Mesendoderm (in vitro differentiated cells): ENCODE measurements at regions not wholly inside any gene's neighbourhood (a gene's known extent, or its start where the extent isn't known, plus 50 kb on each side); places are given as distances from the start of the nearest gene placed in this dataset.

ENCODE experiments used
- DNase-seq: peaks from one replicate; pipeline ENCODE4 v3.0.0; 2013
- H2AK5ac ChIP-seq: 2 replicates; pipeline ENCODE4 v1.6.1; 2013; ENCODE audit warnings: low read length, inconsistent platforms
- H2BK120ac ChIP-seq: 2 replicates; pipeline ENCODE4 v1.6.1; 2013; ENCODE audit warnings: low read depth, mild to moderate bottlenecking, low read length, moderate library complexity, mixed read lengths
- H2BK15ac ChIP-seq: replicated peaks from 2 replicates; pipeline ENCODE4 v1.6.1; 2013; ENCODE audit warnings: low read depth, mild to moderate bottlenecking, moderate library complexity
- H2BK5ac ChIP-seq: 2 replicates; pipeline ENCODE4 v1.6.1; 2013; ENCODE audit warnings: low read length, inconsistent platforms
- H3K18ac ChIP-seq: 2 replicates; pipeline ENCODE4 v1.6.1; 2013; ENCODE audit warnings: mild to moderate bottlenecking, low read length, mixed read lengths
- H3K23ac ChIP-seq: one replicate; pipeline ENCODE4 v1.6.1; 2013; ENCODE audit warnings: low read length
- H3K27ac ChIP-seq: 2 replicates; pipeline ENCODE4 v1.5.1; 2013; ENCODE audit warnings: low read depth, mild to moderate bottlenecking, inconsistent platforms, low read length, moderate library complexity
- H3K27me3 ChIP-seq: 2 replicates; pipeline ENCODE4 v1.6.1; 2013; ENCODE audit warnings: low read length, control low read depth, mild to moderate bottlenecking, inconsistent platforms; ENCODE audit not compliant: insufficient read depth, poor library complexity
- H3K36me3 ChIP-seq: 2 replicates; pipeline ENCODE4 v1.6.1; 2013; ENCODE audit warnings: low read length, inconsistent platforms; ENCODE audit not compliant: control insufficient read depth, insufficient read depth
- H3K4ac ChIP-seq: one replicate; pipeline ENCODE4 v1.6.1; 2013; ENCODE audit warnings: low read depth, mild to moderate bottlenecking, low read length, moderate library complexity
- H3K4me1 ChIP-seq: 2 replicates; pipeline ENCODE4 v1.6.1; 2013; ENCODE audit warnings: low read depth, low read length, inconsistent platforms; ENCODE audit not compliant: control insufficient read depth
- H3K4me2 ChIP-seq: 2 replicates; pipeline ENCODE4 v1.6.1; 2013; ENCODE audit warnings: low read length
- H3K4me3 ChIP-seq: 2 replicates; pipeline ENCODE4 v1.5.1; 2013; ENCODE audit warnings: mild to moderate bottlenecking, low read length
- H3K56ac ChIP-seq: one replicate; pipeline ENCODE4 v1.6.1; 2013; ENCODE audit warnings: low read length
- H3K79me1 ChIP-seq: 2 replicates; pipeline ENCODE4 v1.6.1; 2013; ENCODE audit warnings: low read length, inconsistent platforms
- H3K79me2 ChIP-seq: 2 replicates; pipeline ENCODE4 v1.6.1; 2013; ENCODE audit warnings: mild to moderate bottlenecking, low read length; ENCODE audit not compliant: control insufficient read depth, insufficient read depth
- H3K9ac ChIP-seq: 2 replicates; pipeline ENCODE4 v1.6.1; 2013; ENCODE audit warnings: low read length, inconsistent platforms
- H4K5ac ChIP-seq: one replicate; pipeline ENCODE4 v1.6.1; 2013; ENCODE audit warnings: low read length
- H4K8ac ChIP-seq: one replicate; pipeline ENCODE4 v1.6.1; 2013; ENCODE audit warnings: low read depth, mild to moderate bottlenecking, control low read depth, low read length, moderate library complexity
- WGBS: extraction: QIAGEN DNeasy Blood & Tissue Kit; methylation state at CpG from one replicate; pipeline ENCODE4 v1.1.7; 2013; ENCODE audit warnings: low lambda C conversion rate, missing lambda C conversion rate; ENCODE audit not compliant: insufficient coverage; ENCODE audit errors: extremely low coverage; 5-methylcytosine and 5-hydroxymethylcytosine counted together

DNA sequence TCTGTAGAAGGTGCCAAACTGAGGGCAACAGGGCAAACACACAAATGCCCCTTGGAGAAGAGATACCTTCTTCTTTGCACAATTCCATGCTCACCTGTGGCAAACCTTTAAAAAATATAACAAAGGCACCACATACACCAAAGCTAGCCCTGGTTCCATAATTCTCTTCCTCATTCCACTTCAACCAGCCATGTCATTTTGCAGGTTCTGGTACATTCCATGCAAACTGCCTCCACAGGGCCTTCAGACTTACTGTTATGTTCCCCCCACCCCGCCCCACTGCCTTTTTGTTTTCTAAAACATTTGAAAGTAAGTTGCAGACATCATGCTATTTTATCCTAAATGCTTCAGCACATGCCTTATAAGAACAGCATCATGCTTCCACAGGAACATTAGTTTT lies 269.0 kb downstream of the NSUN3 start:
- Histone ChIP-seq H3K27ac (no peak overlapping the region), H3K18ac (peak overlapping the region; percentile 39), H3K79me2 (no peaks in the 10 kb centered on the region), H3K4me1 (no peaks in the 10 kb centered on the region), H3K4me2 (no peak overlapping the region), H4K5ac (no peak overlapping the region), H3K27me3 (no peaks in the 10 kb centered on the region), H3K4ac (no peak overlapping the region), H2BK120ac (no peak overlapping the region), H3K23ac (no peak overlapping the region), H3K9ac (no peak overlapping the region), H3K4me3 (no peak overlapping the region), H2BK5ac (no peak overlapping the region), H2AK5ac (no peak overlapping the region), H3K36me3 (no peaks in the 10 kb centered on the region), H4K8ac (no peak overlapping the region), H3K56ac (no peak overlapping the region), H2BK15ac (no peak overlapping the region), H3K79me1 (no peaks in the 10 kb centered on the region)
- no CpG with 5 or more reads among the region's 1 CpG for WGBS
- no peak for DNase-seq

- Histone ChIP-seq H4K8ac (no peak overlapping the region), H3K9ac (peak overlapping the region; percentile 15), H4K5ac (no peak overlapping the region), H3K27me3 (no peaks in the 10 kb centered on the region), H2BK120ac (no peak overlapping the region), H3K4ac (no peak overlapping the region), H3K27ac (no peak overlapping the region), H3K79me2 (no peaks in the 10 kb centered on the region), H2BK15ac (no peak overlapping the region), H3K36me3 (no peaks in the 10 kb centered on the region), H3K4me2 (no peak overlapping the region), H3K56ac (peak overlapping the region; percentile 56), H3K4me3 (no peak overlapping the region), H3K79me1 (no peaks in the 10 kb centered on the region), H2BK5ac (peak overlapping the region; percentile 29), H3K4me1 (no peaks in the 10 kb centered on the region), H3K23ac (no peak overlapping the region), H3K18ac (peak overlapping the region; percentile 61), H2AK5ac (no peak overlapping the region)
- WGBS, result no CpG with 5 or more reads among the region's 4 CpGs
- peak; percentile 92 for DNase-seq
Observed at GRCh38 chr3:94336046-94336753, 273.3 kb downstream of the NSUN3 start.

DNA sequence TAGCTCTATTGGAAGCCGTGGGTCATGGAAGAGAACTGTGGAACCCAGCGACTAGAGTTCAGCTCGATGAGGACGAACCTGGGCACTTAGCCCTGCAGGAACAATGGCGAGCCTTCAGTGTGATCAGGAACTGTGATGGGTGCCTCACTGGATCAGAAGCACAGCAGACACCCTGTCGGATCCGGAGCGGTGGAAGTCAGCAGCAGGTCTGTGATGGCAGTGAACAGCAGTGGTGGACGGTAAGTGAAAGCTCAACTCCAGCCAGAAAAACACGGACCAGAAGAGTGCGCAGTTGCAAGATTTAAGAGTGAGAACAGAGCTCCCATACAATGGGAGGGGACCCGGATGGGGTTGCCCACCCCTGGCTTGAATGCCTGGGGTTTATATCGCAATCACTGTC lies 282.2 kb downstream of the NSUN3 start:
- Histone ChIP-seq H3K27ac (no peak overlapping the region), H3K18ac (no peak overlapping the region), H3K4me2 (no peak overlapping the region), H2BK120ac (no peak overlapping the region), H3K4me1 (no peaks in the 10 kb centered on the region), H2BK15ac (no peak overlapping the region), H3K27me3 (no peaks in the 10 kb centered on the region), H3K23ac (no peak overlapping the region), H3K36me3 (no peaks in the 10 kb centered on the region), H4K8ac (no peak overlapping the region), H3K9ac (no peak overlapping the region), H4K5ac (no peak overlapping the region), H3K4ac (no peak overlapping the region), H2AK5ac (no peak overlapping the region), H3K56ac (no peak overlapping the region), H3K79me1 (no peaks in the 10 kb centered on the region), H3K4me3 (no peak overlapping the region), H3K79me2 (no peaks in the 10 kb centered on the region), H2BK5ac (no peak overlapping the region)
- no peak for DNase-seq
- no CpG with 5 or more reads among the region's 13 CpGs for WGBS

GRCh38 chr3:94349310-94349878 lies 286.5 kb downstream of the NSUN3 start:
- Histone ChIP-seq H3K27me3 (no peaks in the 10 kb centered on the region), H3K4me2 (no peak overlapping the region), H2BK120ac (no peak overlapping the region), H4K8ac (no peak overlapping the region), H3K36me3 (no peaks in the 10 kb centered on the region), H3K23ac (no peak overlapping the region), H2BK5ac (no peak overlapping the region), H3K79me2 (no peaks in the 10 kb centered on the region), H3K79me1 (no peaks in the 10 kb centered on the region), H3K4me3 (no peak overlapping the region), H3K9ac (no peak overlapping the region), H2BK15ac (no peak overlapping the region), H3K4ac (no peak overlapping the region), H4K5ac (no peak overlapping the region), H3K4me1 (no peaks in the 10 kb centered on the region), H3K18ac (no peak overlapping the region), H3K56ac (no peak overlapping the region), H3K27ac (no peak overlapping the region), H2AK5ac (no peak overlapping the region)
- peak; percentile 57 for DNase-seq
- WGBS, result no CpG with 5 or more reads among the region's 4 CpGs

DNA sequence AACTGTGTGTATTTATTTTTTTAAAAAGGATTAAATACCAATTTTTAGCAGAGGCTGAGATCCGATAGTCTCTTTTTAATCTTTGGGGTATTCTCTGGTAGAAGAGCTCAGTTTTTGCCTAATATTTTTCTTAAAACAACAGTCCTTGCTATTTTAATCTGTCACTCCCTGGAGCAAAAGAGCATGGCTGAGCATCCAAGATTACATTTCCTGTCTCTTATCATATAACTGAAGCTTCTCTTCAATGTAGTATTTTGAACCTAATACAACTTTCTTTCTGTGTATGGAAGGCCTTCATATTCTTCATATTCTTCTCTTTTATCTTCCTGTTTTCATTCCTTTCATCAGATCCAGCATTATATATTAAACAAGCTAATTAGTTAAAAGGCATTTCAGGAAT lies 293.7 kb downstream of the NSUN3 start:
- Histone ChIP-seq H3K79me1 (no peaks in the 10 kb centered on the region), H3K23ac (no peak overlapping the region), H2BK120ac (no peak overlapping the region), H3K27me3 (no peaks in the 10 kb centered on the region), H4K5ac (no peak overlapping the region), H2BK15ac (no peak overlapping the region), H4K8ac (no peak overlapping the region), H3K27ac (no peak overlapping the region), H2AK5ac (no peak overlapping the region), H3K36me3 (no peaks in the 10 kb centered on the region), H3K4me2 (no peak overlapping the region), H3K56ac (no peak overlapping the region), H3K4me3 (no peak overlapping the region), H3K18ac (no peak overlapping the region), H3K4ac (no peak overlapping the region), H2BK5ac (no peak overlapping the region), H3K79me2 (no peaks in the 10 kb centered on the region), H3K4me1 (no peaks in the 10 kb centered on the region), H3K9ac (no peak overlapping the region)
- no peak for DNase-seq
- no CpG with 5 or more reads among the region's 1 CpG for WGBS

- H3K18ac ChIP-seq, result no peak overlapping the region
- no peak overlapping the region for H3K9ac ChIP-seq
- no peak overlapping the region for H2BK5ac ChIP-seq
- H3K27ac ChIP-seq, result no peak overlapping the region
- H3K23ac ChIP-seq, result no peak overlapping the region
- H3K4me2 ChIP-seq, result no peak overlapping the region
- H3K79me1 ChIP-seq, result no peaks in the 10 kb centered on the region
- H2BK15ac ChIP-seq, result no peak overlapping the region
- no CpG with 5 or more reads among the region's 2 CpGs for WGBS
- no peaks in the 10 kb centered on the region for H3K4me1 ChIP-seq
- no peaks in the 10 kb centered on the region for H3K27me3 ChIP-seq
- no peak overlapping the region for H3K4ac ChIP-seq
- no peaks in the 10 kb centered on the region for H3K79me2 ChIP-seq
- H2AK5ac ChIP-seq, result no peak overlapping the region
- no peak overlapping the region for H2BK120ac ChIP-seq
- H3K36me3 ChIP-seq, result no peaks in the 10 kb centered on the region
- DNase-seq, result peak; percentile 7
- H4K5ac ChIP-seq, result no peak overlapping the region
- H3K56ac ChIP-seq, result no peak overlapping the region
- H4K8ac ChIP-seq, result no peak overlapping the region
- no peak overlapping the region for H3K4me3 ChIP-seq
Observed at GRCh38 chr3:94359996-94360395, 297.1 kb downstream of the NSUN3 start.
